CD4-positive, alpha-beta T cell treated with Interleukin-6 for 4 hours (primary cell): ENCODE measurements at regions not wholly inside any gene's neighbourhood (a gene's known extent, or its start where the extent isn't known, plus 50 kb on each side); places are given as distances from the start of the nearest gene placed in this dataset.
"Not testable (repeated sequence)": the region's sequence is repeated elsewhere in the genome, so short reads cannot be mapped to it uniquely, and the experiment has no call there.

ENCODE experiments used
- DNase-seq: peaks from one replicate; pipeline ENCODE4 v3.0.0-alpha.2; 2020; ENCODE audit warnings: mixed read lengths

- DNase-seq: not testable (repeated sequence)
Observed at GRCh38 chr4:49229243-49229642, 243.2 kb downstream of the CWH43 start.

GRCh38 chr4:49229713-49230112 is 243.6 kb downstream of the CWH43 start:
- DNase-seq: not testable (repeated sequence)

GRCh38 chr4:49233346-49233745 is 247.3 kb downstream of the CWH43 start:
- DNase-seq: not testable (repeated sequence)

- DNase-seq: not testable (repeated sequence)
Observed at GRCh38 chr4:49233749-49234148, 247.7 kb downstream of the CWH43 start.

GRCh38 chr4:49234382-49234781 is 248.3 kb downstream of the CWH43 start:
- not testable (repeated sequence) for DNase-seq

- DNase-seq: not testable (repeated sequence)
Observed at GRCh38 chr4:49235413-49236160, 249.5 kb downstream of the CWH43 start.

- DNase-seq: not testable (repeated sequence)
Observed at GRCh38 chr4:49236474-49236873, 250.4 kb downstream of the CWH43 start.

- not testable (repeated sequence) for DNase-seq
Observed at GRCh38 chr4:49241295-49241694, 255.2 kb downstream of the CWH43 start.

GRCh38 chr4:49262786-49263185 is 276.7 kb downstream of the CWH43 start:
- not testable (repeated sequence) for DNase-seq

GRCh38 chr4:49270435-49270834 is 284.4 kb downstream of the CWH43 start:
- DNase-seq: not testable (repeated sequence)

GRCh38 chr4:49270912-49271311 is 284.8 kb downstream of the CWH43 start:
- not testable (repeated sequence) for DNase-seq

- not testable (repeated sequence) for DNase-seq
Observed at GRCh38 chr4:49285905-49286304, 299.8 kb downstream of the CWH43 start.

- not testable (repeated sequence) for DNase-seq
Observed at GRCh38 chr4:49286926-49287745, 301.1 kb downstream of the CWH43 start.

- not testable (repeated sequence) for DNase-seq
Observed at GRCh38 chr4:49287893-49288292, 301.8 kb downstream of the CWH43 start.

GRCh38 chr4:49288796-49289195 is 302.7 kb downstream of the CWH43 start:
- not testable (repeated sequence) for DNase-seq

- DNase-seq: not testable (repeated sequence)
Observed at GRCh38 chr4:49314815-49315214, 328.7 kb downstream of the CWH43 start.

GRCh38 chr4:49320725-49321410 is 334.8 kb downstream of the CWH43 start:
- not testable (repeated sequence) for DNase-seq

GRCh38 chr4:49321511-49322300 is 335.6 kb downstream of the CWH43 start:
- DNase-seq: not testable (repeated sequence)

- not testable (repeated sequence) for DNase-seq
Observed at GRCh38 chr4:49322610-49323572, 336.8 kb downstream of the CWH43 start.

- not testable (repeated sequence) for DNase-seq
Observed at GRCh38 chr4:49323573-49323940, 337.5 kb downstream of the CWH43 start.
